ENCODE measurements at regions not wholly inside any gene's neighbourhood (a gene's known extent, or its start where the extent isn't known, plus 50 kb on each side); places are given as distances from the start of the nearest gene placed in this dataset.

- no peaks in the 10 kb centered on the region for H3K27me3 Mint-ChIP-seq
- DNase-seq: no peak
- no peaks in the 10 kb centered on the region for H3K36me3 Mint-ChIP-seq
- Histone ChIP-seq H3K4me3 (ENCODE audit: low read length in 2 of 2) (no peak overlapping the region), H3K36me3 (ENCODE audit: insufficient read depth, low read length) (no peaks in the 10 kb centered on the region), H3K9me3 (ENCODE audit: control insufficient read depth in 1 of 2, low read length in 2 of 2) (peaks cover 0 to 3% of the 10 kb centered on the region in 2 donors), H3K27me3 (ENCODE audit: insufficient read depth, low read length) (no peaks in the 10 kb centered on the region), H3K27ac (ENCODE audit: low read depth, low read length) (no peak overlapping the region), H3K4me1 (ENCODE audit: insufficient read depth, low read length) (no peaks in the 10 kb centered on the region)
- H3K9me3 Mint-ChIP-seq: peaks cover 0 to 8% (median 3%) of the 10 kb centered on the region in 8 donors
- ChIA-PET POLR2A (ENCODE audit: partially characterized antibody) (no interaction called here), CTCF (ENCODE audit: partially characterized antibody) (no interaction called here)
- no peak overlapping the region for H3K27ac Mint-ChIP-seq
- no peak overlapping the region for H3K4me3 Mint-ChIP-seq
- no peaks in the 10 kb centered on the region for H3K4me1 Mint-ChIP-seq
- intact Hi-C loops (cut with micrococcal nuclease): no loop called here
These were observed 860.4 kb downstream of the EPHA7 start for GRCh38 chr6:92559003-92559402.

- H3K27me3 Mint-ChIP-seq: no peaks in the 10 kb centered on the region
- Histone ChIP-seq H3K4me3 (ENCODE audit: low read length in 2 of 2) (no peak overlapping the region), H3K9me3 (ENCODE audit: control insufficient read depth in 1 of 2, low read length in 2 of 2) (no peaks in the 10 kb centered on the region), H3K4me1 (ENCODE audit: insufficient read depth, low read length) (no peaks in the 10 kb centered on the region), H3K27me3 (ENCODE audit: insufficient read depth, low read length) (no peaks in the 10 kb centered on the region), H3K36me3 (ENCODE audit: insufficient read depth, low read length) (no peaks in the 10 kb centered on the region), H3K27ac (ENCODE audit: low read depth, low read length) (no peak overlapping the region)
- H3K4me3 Mint-ChIP-seq: no peak overlapping the region
- no peak for DNase-seq
- ChIA-PET CTCF (ENCODE audit: partially characterized antibody) (no interaction called here), POLR2A (ENCODE audit: partially characterized antibody) (no interaction called here)
- no peaks in the 10 kb centered on the region for H3K4me1 Mint-ChIP-seq
- H3K27ac Mint-ChIP-seq: no peak overlapping the region
- H3K9me3 Mint-ChIP-seq: peaks cover 0 to 5% (median 3%) of the 10 kb centered on the region in 8 donors
- no peaks in the 10 kb centered on the region for H3K36me3 Mint-ChIP-seq
- intact Hi-C loops (cut with micrococcal nuclease): no loop called here
These were observed 868.9 kb downstream of the EPHA7 start for GRCh38 chr6:92550501-92550900.

DNA sequence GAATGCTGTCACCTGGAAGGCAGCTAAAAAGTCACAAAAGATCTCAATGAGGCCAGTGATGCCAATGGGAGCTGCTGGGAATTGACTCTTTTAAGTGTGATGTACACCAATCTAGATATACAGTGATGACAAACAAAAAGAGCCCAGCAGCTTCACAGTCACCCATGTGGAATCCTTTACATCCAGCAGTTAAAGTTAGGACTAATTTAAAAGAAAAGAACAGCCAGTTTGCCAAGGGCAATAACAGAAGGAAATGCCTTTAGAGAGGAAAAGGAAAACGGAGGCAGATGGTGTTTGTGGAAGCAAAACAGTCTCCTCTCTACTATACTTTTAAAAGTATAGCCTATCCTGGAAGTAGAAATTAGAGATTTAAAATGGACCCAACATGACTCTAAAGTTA, 873.5 kb downstream of the EPHA7 start:
- ChIA-PET POLR2A (ENCODE audit: partially characterized antibody) (no interaction called here), CTCF (ENCODE audit: partially characterized antibody) (no interaction called here)
- Mint-ChIP-seq H3K27me3 (no peaks in the 10 kb centered on the region), H3K9me3 (peaks cover 0 to 8% (median 5%) of the 10 kb centered on the region in 8 donors), H3K36me3 (no peaks in the 10 kb centered on the region), H3K4me3 (no peak overlapping the region), H3K27ac (no peak overlapping the region), H3K4me1 (no peaks in the 10 kb centered on the region)
- Histone ChIP-seq H3K36me3 (ENCODE audit: insufficient read depth, low read length) (no peaks in the 10 kb centered on the region), H3K9me3 (ENCODE audit: control insufficient read depth in 1 of 2, low read length in 2 of 2) (no peaks in the 10 kb centered on the region), H3K27me3 (ENCODE audit: insufficient read depth, low read length) (no peaks in the 10 kb centered on the region), H3K27ac (ENCODE audit: low read depth, low read length) (no peak overlapping the region), H3K4me1 (ENCODE audit: insufficient read depth, low read length) (no peaks in the 10 kb centered on the region), H3K4me3 (ENCODE audit: low read length in 2 of 2) (no peak overlapping the region)
- intact Hi-C loops (cut with micrococcal nuclease): no loop called here
- DNase-seq: no peak

- Histone ChIP-seq H3K36me3 (ENCODE audit: insufficient read depth, low read length) (no peaks in the 10 kb centered on the region), H3K27me3 (ENCODE audit: insufficient read depth, low read length) (no peaks in the 10 kb centered on the region), H3K4me1 (ENCODE audit: insufficient read depth, low read length) (no peaks in the 10 kb centered on the region), H3K4me3 (ENCODE audit: low read length in 2 of 2) (no peak overlapping the region), H3K9me3 (ENCODE audit: control insufficient read depth in 1 of 2, low read length in 2 of 2) (no peaks in the 10 kb centered on the region), H3K27ac (ENCODE audit: low read depth, low read length) (no peak overlapping the region)
- intact Hi-C loops (cut with micrococcal nuclease): no loop called here
- H3K27me3 Mint-ChIP-seq: no peaks in the 10 kb centered on the region
- H3K4me3 Mint-ChIP-seq: no peak overlapping the region
- no peaks in the 10 kb centered on the region for H3K4me1 Mint-ChIP-seq
- ChIA-PET CTCF (ENCODE audit: partially characterized antibody) (interaction anchor here (0.9 to 1.0 kb wide), 2 partner anchors 10 to 11 kb away, joined by 3 read pairs; no protein-coding TSS in a partner anchor), POLR2A (ENCODE audit: partially characterized antibody) (no interaction called here)
- no peak overlapping the region for H3K27ac Mint-ChIP-seq
- peaks cover 0 to 8% (median 6%) of the 10 kb centered on the region in 8 donors for H3K9me3 Mint-ChIP-seq
- DNase-seq: no peak
- no peaks in the 10 kb centered on the region for H3K36me3 Mint-ChIP-seq
These were observed 877.8 kb downstream of the EPHA7 start for GRCh38 chr6:92541448-92542060.

GRCh38 chr6:92538926-92539325, 880.4 kb downstream of the EPHA7 start:
- H3K4me3 ChIP-seq (ENCODE audit: low read length in 2 of 2): no peak overlapping the region
- H3K9me3 ChIP-seq (ENCODE audit: control insufficient read depth in 1 of 2, low read length in 2 of 2): no peaks in the 10 kb centered on the region
- H3K27ac ChIP-seq (ENCODE audit: low read depth, low read length): no peak overlapping the region
- no peaks in the 10 kb centered on the region for H3K4me1 ChIP-seq (ENCODE audit: insufficient read depth, low read length)
- intact Hi-C loops (cut with micrococcal nuclease): no loop called here
- H3K27ac Mint-ChIP-seq: no peak overlapping the region
- CTCF ChIA-PET (ENCODE audit: partially characterized antibody): no interaction called here
- peaks cover 0 to 11% (median 5%) of the 10 kb centered on the region in 8 donors for H3K9me3 Mint-ChIP-seq
- H3K27me3 Mint-ChIP-seq: no peaks in the 10 kb centered on the region
- H3K4me1 Mint-ChIP-seq: no peaks in the 10 kb centered on the region
- no peak for DNase-seq
- H3K27me3 ChIP-seq (ENCODE audit: insufficient read depth, low read length): no peaks in the 10 kb centered on the region
- no peaks in the 10 kb centered on the region for H3K36me3 Mint-ChIP-seq
- H3K4me3 Mint-ChIP-seq: no peak overlapping the region
- no peaks in the 10 kb centered on the region for H3K36me3 ChIP-seq (ENCODE audit: insufficient read depth, low read length)
- POLR2A ChIA-PET (ENCODE audit: partially characterized antibody): no interaction called here

DNA sequence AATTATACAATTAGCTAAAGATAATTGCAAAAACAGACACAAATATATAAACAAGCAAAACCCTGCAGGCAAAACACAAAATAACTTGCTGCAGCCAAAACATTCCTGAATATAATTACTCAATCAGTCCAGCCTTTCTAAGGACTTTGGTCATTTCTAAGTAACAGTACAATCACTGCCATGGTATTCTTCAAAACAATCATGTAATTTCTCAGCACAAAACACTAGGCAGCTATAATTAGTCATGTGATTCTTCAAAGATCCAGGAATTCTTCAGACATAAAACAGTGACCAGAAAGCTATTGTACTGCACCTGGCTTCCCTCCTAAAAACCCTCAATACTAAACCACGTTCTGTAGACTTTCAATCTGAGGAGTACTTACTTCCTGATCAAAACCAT, 881.1 kb downstream of the EPHA7 start:
- Mint-ChIP-seq H3K27me3 (no peaks in the 10 kb centered on the region), H3K9me3 (peaks cover 0 to 11% (median 5%) of the 10 kb centered on the region in 8 donors), H3K4me3 (no peak overlapping the region), H3K4me1 (no peaks in the 10 kb centered on the region), H3K27ac (no peak overlapping the region), H3K36me3 (no peaks in the 10 kb centered on the region)
- no peak for DNase-seq
- no peaks in the 10 kb centered on the region for H3K9me3 ChIP-seq (ENCODE audit: control insufficient read depth in 1 of 2, low read length in 2 of 2)
- H3K27ac ChIP-seq (ENCODE audit: low read depth, low read length): no peak overlapping the region
- H3K27me3 ChIP-seq (ENCODE audit: insufficient read depth, low read length): no peaks in the 10 kb centered on the region
- H3K4me3 ChIP-seq (ENCODE audit: low read length in 2 of 2): no peak overlapping the region
- CTCF ChIA-PET (ENCODE audit: partially characterized antibody): no interaction called here
- H3K36me3 ChIP-seq (ENCODE audit: insufficient read depth, low read length): no peaks in the 10 kb centered on the region
- POLR2A ChIA-PET (ENCODE audit: partially characterized antibody): no interaction called here
- no peaks in the 10 kb centered on the region for H3K4me1 ChIP-seq (ENCODE audit: insufficient read depth, low read length)
- intact Hi-C loops (cut with micrococcal nuclease): no loop called here

GRCh38 chr6:92534109-92534508, 885.2 kb downstream of the EPHA7 start:
- no peaks in the 10 kb centered on the region for H3K36me3 ChIP-seq (ENCODE audit: insufficient read depth, low read length)
- H3K9me3 Mint-ChIP-seq: peaks cover 0 to 7% (median 4%) of the 10 kb centered on the region in 8 donors
- intact Hi-C loops (cut with micrococcal nuclease): no loop called here
- ChIA-PET CTCF (ENCODE audit: partially characterized antibody) (no interaction called here), POLR2A (ENCODE audit: partially characterized antibody) (no interaction called here)
- H3K4me3 ChIP-seq (ENCODE audit: low read length in 2 of 2): no peak overlapping the region
- no peaks in the 10 kb centered on the region for H3K27me3 ChIP-seq (ENCODE audit: insufficient read depth, low read length)
- H3K4me3 Mint-ChIP-seq: no peak overlapping the region
- H3K27ac Mint-ChIP-seq: no peak overlapping the region
- H3K27me3 Mint-ChIP-seq: no peaks in the 10 kb centered on the region
- no peak for DNase-seq
- no peaks in the 10 kb centered on the region for H3K4me1 ChIP-seq (ENCODE audit: insufficient read depth, low read length)
- H3K4me1 Mint-ChIP-seq: no peaks in the 10 kb centered on the region
- H3K27ac ChIP-seq (ENCODE audit: low read depth, low read length): no peak overlapping the region
- H3K36me3 Mint-ChIP-seq: no peaks in the 10 kb centered on the region
- no peaks in the 10 kb centered on the region for H3K9me3 ChIP-seq (ENCODE audit: control insufficient read depth in 1 of 2, low read length in 2 of 2)

DNA sequence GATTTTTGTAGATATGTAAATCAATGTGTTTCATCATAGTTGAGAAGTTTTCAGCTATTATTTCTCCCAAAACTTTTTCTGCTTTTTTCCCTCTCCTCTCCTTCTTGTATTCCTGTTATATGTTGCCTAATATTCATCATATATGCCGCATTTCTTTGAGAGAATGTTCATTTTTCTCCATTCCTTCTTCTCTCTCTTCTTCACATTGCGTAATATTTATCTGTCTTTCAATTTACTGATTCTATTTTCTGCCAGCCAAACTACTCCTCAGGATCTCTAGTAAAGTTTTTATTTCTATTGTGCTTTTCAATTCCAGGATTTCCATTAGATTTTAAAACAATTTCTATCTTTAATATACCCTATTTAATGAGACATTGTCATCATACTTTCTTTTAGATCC, 896.8 kb downstream of the EPHA7 start:
- ChIA-PET POLR2A (ENCODE audit: partially characterized antibody) (no interaction called here), CTCF (ENCODE audit: partially characterized antibody) (no interaction called here)
- no peak for DNase-seq
- Mint-ChIP-seq H3K4me3 (no peak overlapping the region), H3K9me3 (peaks cover 2 to 22% (median 9%) of the 10 kb centered on the region in 8 donors), H3K36me3 (no peaks in the 10 kb centered on the region), H3K4me1 (no peaks in the 10 kb centered on the region), H3K27ac (no peak overlapping the region), H3K27me3 (no peaks in the 10 kb centered on the region)
- Histone ChIP-seq H3K27me3 (ENCODE audit: insufficient read depth, low read length) (no peaks in the 10 kb centered on the region), H3K4me3 (ENCODE audit: low read length in 2 of 2) (no peak overlapping the region), H3K36me3 (ENCODE audit: insufficient read depth, low read length) (no peaks in the 10 kb centered on the region), H3K4me1 (ENCODE audit: insufficient read depth, low read length) (no peaks in the 10 kb centered on the region), H3K9me3 (ENCODE audit: control insufficient read depth in 1 of 2, low read length in 2 of 2) (no peaks in the 10 kb centered on the region), H3K27ac (ENCODE audit: low read depth, low read length) (no peak overlapping the region)
- intact Hi-C loops (cut with micrococcal nuclease): no loop called here
